H1 (cell line): ENCODE measurements at regions not wholly inside any gene's neighbourhood (a gene's known extent, or its start where the extent isn't known, plus 50 kb on each side); places are given as distances from the start of the nearest gene placed in this dataset.

Source experiments
- CTCF ChIA-PET: fragments of 300-600 bp; sonication (Branson Sonifier 250); formaldehyde crosslinking; loops from one replicate; lab custom pipeline; 2021; ENCODE audit not compliant: partially characterized antibody; lab: Charles Lee
- POLR2A ChIA-PET: fragments of 300-600 bp; sonication (Branson Sonifier 250); formaldehyde crosslinking; loops from one replicate; lab custom pipeline; 2021; ENCODE audit warnings: inconsistent platforms; ENCODE audit not compliant: partially characterized antibody; lab: Charles Lee
- DNase-seq, 2 experiments: peaks; one replicate each; pipeline versions ENCODE4 v3.0.0 to v3.0.0-alpha.2; 2010 to 2022; ENCODE audit warnings: low spot score in 2 of 2, low read depth in 1 of 2, mixed read lengths in 1 of 2
- FAIRE-seq: peaks from 2 replicates; lab custom pipeline; 2011; peaks lifted over from hg19 to GRCh38; lab: Jason Lieb, UNC
- H2AFZ ChIP-seq: 2 replicates; pipeline ENCODE4 v1.8.1; 2012; ENCODE audit warnings: low read length, inconsistent platforms
- H2AK5ac ChIP-seq: 2 replicates; pipeline ENCODE4 v1.6.1; 2013; ENCODE audit warnings: low read depth, low read length
- H2BK120ac ChIP-seq: replicated peaks from 2 replicates; pipeline ENCODE3; 2013; ENCODE audit warnings: low read depth, low read length, inconsistent platforms
- H2BK12ac ChIP-seq: 2 replicates; pipeline ENCODE4 v1.6.1; 2013; ENCODE audit warnings: low read depth, low read length
- H2BK15ac ChIP-seq: 2 replicates; pipeline ENCODE4 v1.6.1; 2013; ENCODE audit warnings: low read length
- H2BK20ac ChIP-seq: 2 replicates; pipeline ENCODE4 v1.6.1; 2013; ENCODE audit warnings: low read length
- H2BK5ac ChIP-seq: 2 replicates; pipeline ENCODE4 v1.6.1; 2013; ENCODE audit warnings: low read depth, low read length
- H3K14ac ChIP-seq: 2 replicates; pipeline ENCODE4 v1.6.1; 2013; ENCODE audit warnings: inconsistent platforms; ENCODE audit not compliant: insufficient read length
- H3K18ac ChIP-seq: 2 replicates; pipeline ENCODE4 v1.6.1; 2013; ENCODE audit warnings: low read length; ENCODE audit errors: extremely low read depth
- H3K23ac ChIP-seq: 2 replicates; pipeline ENCODE4 v1.6.1; 2013; ENCODE audit warnings: inconsistent platforms; ENCODE audit not compliant: insufficient read length
- H3K23me2 ChIP-seq: 2 replicates; pipeline ENCODE4 v1.6.1; 2013; ENCODE audit warnings: low read depth, low read length
- H3K27ac ChIP-seq: 2 replicates; pipeline ENCODE4 v1.6.1; 2011; ENCODE audit warnings: low read depth, low read length, inconsistent platforms
- H3K27me3 ChIP-seq, 4 experiments: replicated peaks in 1 of 4; 1 replicate in 1 of 4; 2 replicates in 3 of 4; pipeline versions ENCODE4 v1.6.1 to v1.8.1; 2011 to 2013; ENCODE audit warnings: low read length in 3 of 4, mild to moderate bottlenecking in 3 of 4, inconsistent platforms in 2 of 4, mixed read lengths in 2 of 4, moderate library complexity in 1 of 4; ENCODE audit not compliant: control insufficient read depth in 3 of 4, insufficient read depth in 3 of 4; ENCODE audit errors: extremely low read depth in 1 of 4
- H3K36me3 ChIP-seq, 4 experiments: 2 replicates each; pipeline versions ENCODE4 v1.6.1 to v1.8.1; 2011 to 2013; ENCODE audit warnings: mild to moderate bottlenecking in 4 of 4, low read length in 3 of 4, moderate library complexity in 2 of 4, control low read depth in 1 of 4, inconsistent platforms in 1 of 4; ENCODE audit not compliant: insufficient read depth in 4 of 4, control insufficient read depth in 2 of 4
- H3K4ac ChIP-seq: replicated peaks from 2 replicates; pipeline ENCODE3; 2013; ENCODE audit warnings: low read length, low read depth, mixed read lengths, inconsistent platforms; ENCODE audit not compliant: insufficient read length
- H3K4me1 ChIP-seq, 4 experiments: replicated peaks in 1 of 4; 1 replicate in 1 of 4; 2 replicates in 3 of 4; pipeline versions ENCODE4 v1.6.1 to v1.8.1; 2011 to 2013; ENCODE audit warnings: low read length in 3 of 4, inconsistent platforms in 2 of 4, mixed read lengths in 1 of 4; ENCODE audit not compliant: insufficient read depth in 4 of 4, control insufficient read depth in 3 of 4
- H3K4me2 ChIP-seq, 2 experiments: 2 replicates each; pipeline versions ENCODE4 v1.6.1 to v1.8.1; 2011 to 2013; ENCODE audit warnings: low read depth in 2 of 2, low read length in 2 of 2, control low read depth in 1 of 2, inconsistent platforms in 1 of 2, mild to moderate bottlenecking in 1 of 2; ENCODE audit not compliant: insufficient read depth in 1 of 2
- H3K4me3 ChIP-seq, 4 experiments: fragments of 200-600, 300-600 bp in 1 of 4; sonication (generic), shearing (Covaris generic), sonication (Bioruptor Twin) in 1 of 4; 2 replicates each; pipeline versions ENCODE4 v1.5.1 to v1.8.1; 2011 to 2016; ENCODE audit warnings: low read length in 4 of 4, low read depth in 3 of 4, control low read depth in 2 of 4, inconsistent platforms in 2 of 4, mild to moderate bottlenecking in 2 of 4, mixed read lengths in 1 of 4, moderate library complexity in 1 of 4; ENCODE audit not compliant: insufficient read depth in 2 of 4; ENCODE audit errors: extremely low read depth in 1 of 4
- H3K56ac ChIP-seq: replicated peaks from 2 replicates; pipeline ENCODE3; 2013; ENCODE audit warnings: low read depth, mild to moderate bottlenecking, mixed read lengths, low read length, inconsistent platforms; ENCODE audit not compliant: insufficient read length
- H3K79me1 ChIP-seq: 2 replicates; pipeline ENCODE4 v1.6.1; 2013; ENCODE audit warnings: low read depth, low read length, control low read depth
- H3K79me2 ChIP-seq, 2 experiments: 2 replicates each; pipeline versions ENCODE4 v1.6.1 to v1.8.1; 2012 to 2013; ENCODE audit warnings: low read length in 2 of 2, mild to moderate bottlenecking in 2 of 2, inconsistent platforms in 1 of 2; ENCODE audit not compliant: insufficient read depth in 2 of 2, control insufficient read depth in 1 of 2
- H3K9ac ChIP-seq, 4 experiments: replicated peaks in 1 of 4; 1 replicate in 1 of 4; 2 replicates in 3 of 4; pipeline versions ENCODE4 v1.6.1 to v1.8.1; 2011 to 2013; ENCODE audit warnings: low read depth in 3 of 4, low read length in 3 of 4, control low read depth in 2 of 4, mild to moderate bottlenecking in 2 of 4, moderate library complexity in 2 of 4, inconsistent platforms in 1 of 4; ENCODE audit errors: extremely low read depth in 1 of 4
- H3K9me3 ChIP-seq, 2 experiments: 2 replicates each; pipeline versions ENCODE4 v1.6.1 to v1.8.1; 2012 to 2013; ENCODE audit warnings: mild to moderate bottlenecking in 2 of 2, moderate library complexity in 2 of 2, control low read depth in 1 of 2, inconsistent platforms in 1 of 2, low read depth in 1 of 2, low read length in 1 of 2, mixed read lengths in 1 of 2; ENCODE audit not compliant: insufficient read depth in 2 of 2
- H4K20me1 ChIP-seq, 2 experiments: replicated peaks in 1 of 2; 2 replicates each; pipeline versions ENCODE3 to v1.8.1; 2011 to 2013; ENCODE audit warnings: inconsistent platforms in 2 of 2, low read length in 2 of 2, mild to moderate bottlenecking in 1 of 2; ENCODE audit not compliant: insufficient read depth in 2 of 2, control insufficient read depth in 1 of 2
- H4K5ac ChIP-seq: 2 replicates; pipeline ENCODE4 v1.6.1; 2013; ENCODE audit warnings: low read length, low read depth, mixed read lengths, inconsistent platforms; ENCODE audit not compliant: insufficient read length
- H4K8ac ChIP-seq: 2 replicates; pipeline ENCODE4 v1.8.0; 2013; ENCODE audit warnings: mild to moderate bottlenecking, moderate library complexity, low read length, inconsistent platforms; ENCODE audit not compliant: insufficient read depth; ENCODE audit errors: extremely low read depth
- H4K91ac ChIP-seq: replicated peaks from 2 replicates; pipeline ENCODE3; 2013; ENCODE audit warnings: low read length, mixed read lengths, inconsistent platforms; ENCODE audit not compliant: insufficient read length
- CTCF ChIP-seq, 3 experiments: IDR thresholded peaks; 1 replicate in 2 of 3; 2 replicates in 1 of 3; pipeline versions ENCODE4 v1.5.1 to v1.6.1; 2011; ENCODE audit warnings: low read length in 3 of 3, mild to moderate bottlenecking in 3 of 3, inconsistent platforms in 2 of 3, low read depth in 1 of 3, moderate library complexity in 1 of 3; ENCODE audit not compliant: insufficient read depth in 1 of 3; ENCODE audit errors: control extremely low read depth in 1 of 3
- GTF2F1 ChIP-seq: IDR thresholded peaks from 2 replicates; pipeline ENCODE4 v1.6.1; 2012; ENCODE audit warnings: low read depth, low read length, improper control_type of control experiment, borderline replicate concordance
- RAD21 ChIP-seq, 2 experiments: IDR thresholded peaks in 1 of 2; conservative IDR thresholded peaks in 1 of 2; 2 replicates each; pipeline ENCODE4 v1.6.1; 2011; ENCODE audit warnings: low read depth in 2 of 2, low read length in 2 of 2, improper control_type of control experiment in 1 of 2, inconsistent platforms in 1 of 2, mild to moderate bottlenecking in 1 of 2, moderate library complexity in 1 of 2

- no peak overlapping the region for H4K8ac ChIP-seq
- no peak overlapping the region for H2BK15ac ChIP-seq
- no peaks in the 10 kb centered on the region for H3K36me3 ChIP-seq
- DNase-seq (no peak), FAIRE-seq (no peak)
- H4K20me1 ChIP-seq = no peaks in the 10 kb centered on the region
- H3K23me2 ChIP-seq = no peaks in the 10 kb centered on the region
- no peak overlapping the region for H3K56ac ChIP-seq
- H3K79me1 ChIP-seq = no peaks in the 10 kb centered on the region
- H3K27ac ChIP-seq = no peak overlapping the region
- no peak overlapping the region for H3K14ac ChIP-seq
- no peak overlapping the region for H2AFZ ChIP-seq
- no peak overlapping the region for H3K4me3 ChIP-seq
- H2BK120ac ChIP-seq = no peak overlapping the region
- ChIA-PET CTCF (interaction anchor here (0.6 to 1.5 kb wide), 10 partner anchors 8 to 616 kb away, joined by 3 to 11 read pairs (median 3); no protein-coding TSS in a partner anchor), POLR2A (no interaction called here)
- TF ChIP-seq RAD21 (IDR thresholded peaks at IDR 0.05 in 1 of 2, conservative IDR thresholded peaks at IDR 0.05 in 1 of 2; ENCODE audit: low read depth in 2 of 2, low read length in 2 of 2) (peak; percentile 61), GTF2F1 (no peak), CTCF (IDR thresholded peaks at IDR 0.05; ENCODE audit: control extremely low read depth in 1 of 3, insufficient read depth in 1 of 3, low read depth in 1 of 3, low read length in 3 of 3) (peak in 2 of 3 experiments; percentile 33 to 44; a peak in 2 of 4 replicates)
- no peak overlapping the region for H4K5ac ChIP-seq
- no peak overlapping the region for H2BK5ac ChIP-seq
- H3K4me2 ChIP-seq = no peak overlapping the region
- H3K4ac ChIP-seq = no peak overlapping the region
- no peak overlapping the region for H4K91ac ChIP-seq
- H3K9me3 ChIP-seq = no peaks in the 10 kb centered on the region
- no peak overlapping the region for H3K23ac ChIP-seq
- no peak overlapping the region for H2AK5ac ChIP-seq
- H3K4me1 ChIP-seq = no peaks in the 10 kb centered on the region
- H2BK20ac ChIP-seq = no peak overlapping the region
- H3K9ac ChIP-seq = no peak overlapping the region
- H2BK12ac ChIP-seq = no peak overlapping the region
- peaks cover 0 to 1% (median 0%) of the 10 kb centered on the region in 4 experiments; a peak in 1 of 7 replicates for H3K27me3 ChIP-seq
- H3K18ac ChIP-seq = no peak overlapping the region
- H3K79me2 ChIP-seq = no peaks in the 10 kb centered on the region
Observed at GRCh38 chr6:54621285-54621684, 225.3 kb upstream of the FAM83B start.
